Endodermal cell (in vitro differentiated cells): ENCODE measurements at regions not wholly inside any gene's neighbourhood (a gene's known extent, or its start where the extent isn't known, plus 50 kb on each side); places are given as distances from the start of the nearest gene placed in this dataset.
"Not testable (repeated sequence)": the region's sequence is repeated elsewhere in the genome, so short reads cannot be mapped to it uniquely, and the experiment has no call there.

Source experiments
- DNase-seq: peaks from one replicate; pipeline ENCODE4 v3.0.0-alpha.2; 2017
- H3K27ac ChIP-seq: 2 replicates; pipeline ENCODE4 v1.5.1; 2013; ENCODE audit warnings: mild to moderate bottlenecking, low read depth, low read length, moderate library complexity
- H3K27me3 ChIP-seq: 2 replicates; pipeline ENCODE4 v1.6.1; 2013; ENCODE audit warnings: mild to moderate bottlenecking, low read length, moderate library complexity; ENCODE audit not compliant: insufficient read depth, control insufficient read depth, poor library complexity, severe bottlenecking
- H3K36me3 ChIP-seq: 2 replicates; pipeline ENCODE4 v1.7.0; 2013; ENCODE audit warnings: mild to moderate bottlenecking, low read length, moderate library complexity; ENCODE audit not compliant: control insufficient read depth, insufficient read depth
- H3K4me1 ChIP-seq: one replicate; pipeline ENCODE4 v1.7.0; 2013; ENCODE audit warnings: low read length; ENCODE audit not compliant: control insufficient read depth, insufficient read depth
- H3K4me3 ChIP-seq: 2 replicates; pipeline ENCODE4 v1.5.1; 2013; ENCODE audit warnings: mild to moderate bottlenecking, low read length, moderate library complexity
- H3K9ac ChIP-seq: 2 replicates; pipeline ENCODE4 v1.6.1; 2013; ENCODE audit warnings: mild to moderate bottlenecking, low read length, moderate library complexity; ENCODE audit not compliant: poor library complexity, severe bottlenecking; ENCODE audit errors: extremely low read depth
- H3K9me3 ChIP-seq: 2 replicates; pipeline ENCODE4 v1.6.1; 2013; ENCODE audit warnings: mild to moderate bottlenecking, low read length, moderate library complexity; ENCODE audit not compliant: control insufficient read depth
- H3K27ac Mint-ChIP-seq: 2 replicates; pipeline ENCODE4 v1.8.0; 2020; ENCODE audit warnings: mixed read lengths
- H3K27me3 Mint-ChIP-seq: 2 replicates; pipeline ENCODE4 v1.8.0; 2021; ENCODE audit warnings: mild to moderate bottlenecking, mixed read lengths; ENCODE audit not compliant: insufficient read depth
- H3K36me3 Mint-ChIP-seq: 2 replicates; pipeline ENCODE4 v1.8.0; 2020; ENCODE audit warnings: low read depth, mixed read lengths
- H3K4me1 Mint-ChIP-seq: 2 replicates; pipeline ENCODE4 v1.8.0; 2020; ENCODE audit warnings: mixed read lengths
- H3K4me3 Mint-ChIP-seq: 2 replicates; pipeline ENCODE4 v1.8.0; 2020; ENCODE audit warnings: mild to moderate bottlenecking, moderate library complexity, mixed read lengths
- H3K9me3 Mint-ChIP-seq: 2 replicates; pipeline ENCODE4 v1.8.0; 2020; ENCODE audit warnings: mild to moderate bottlenecking, mixed read lengths
- CTCF ChIP-seq: fragments of 200-600 bp; sonication (generic); conservative IDR thresholded peaks from 2 replicates; pipeline ENCODE4 v1.5.0; 2021; ENCODE audit warnings: antibody characterized with exemption, mild to moderate bottlenecking
- WGBS, 2 experiments: methylation state at CpG; one replicate each; pipeline versions ENCODE4 v1.1.5 to v1.1.7; 2013; ENCODE audit warnings: missing lambda C conversion rate in 2 of 2, mixed read lengths in 1 of 2; ENCODE audit not compliant: insufficient coverage in 1 of 2, insufficient read length in 1 of 2; 5-methylcytosine and 5-hydroxymethylcytosine counted together

DNA sequence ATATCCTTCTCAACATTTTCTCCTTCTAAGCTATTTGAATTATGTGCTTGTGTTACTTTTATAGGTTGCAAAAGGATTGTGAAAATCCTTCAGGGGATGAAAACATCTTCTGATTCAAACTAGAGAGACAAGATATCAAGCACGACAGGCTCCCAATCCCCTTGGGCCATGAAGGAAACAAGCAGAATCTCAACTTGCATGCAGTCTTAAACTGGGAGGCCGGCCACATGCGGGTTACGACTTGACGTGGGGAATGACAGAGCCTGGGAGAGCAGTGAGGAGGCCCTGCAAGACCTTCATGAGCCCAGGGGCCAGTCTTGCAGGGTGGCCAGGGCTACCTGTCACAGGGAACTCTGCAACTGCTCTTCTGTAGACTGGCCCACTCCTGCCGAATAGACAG, 94.4 kb downstream of the SCN11A start:
- H3K27ac ChIP-seq, result no peak overlapping the region
- 92 to 95% methylated on average over 6 of the region's 6 CpGs for WGBS, 2 experiments
- Mint-ChIP-seq H3K27ac (no peak overlapping the region), H3K4me3 (no peak overlapping the region), H3K4me1 (peaks cover 21% of the 10 kb centered on the region), H3K27me3 (no peaks in the 10 kb centered on the region), H3K36me3 (no peaks in the 10 kb centered on the region), H3K9me3 (no peaks in the 10 kb centered on the region)
- H3K9me3 ChIP-seq, result no peaks in the 10 kb centered on the region
- H3K27me3 ChIP-seq, result no peaks in the 10 kb centered on the region
- H3K9ac ChIP-seq, result no peak overlapping the region
- H3K36me3 ChIP-seq, result no peaks in the 10 kb centered on the region
- TF ChIP-seq CTCF, result no peak
- no peaks in the 10 kb centered on the region for H3K4me1 ChIP-seq
- no peak overlapping the region for H3K4me3 ChIP-seq
- no peak for DNase-seq

DNA sequence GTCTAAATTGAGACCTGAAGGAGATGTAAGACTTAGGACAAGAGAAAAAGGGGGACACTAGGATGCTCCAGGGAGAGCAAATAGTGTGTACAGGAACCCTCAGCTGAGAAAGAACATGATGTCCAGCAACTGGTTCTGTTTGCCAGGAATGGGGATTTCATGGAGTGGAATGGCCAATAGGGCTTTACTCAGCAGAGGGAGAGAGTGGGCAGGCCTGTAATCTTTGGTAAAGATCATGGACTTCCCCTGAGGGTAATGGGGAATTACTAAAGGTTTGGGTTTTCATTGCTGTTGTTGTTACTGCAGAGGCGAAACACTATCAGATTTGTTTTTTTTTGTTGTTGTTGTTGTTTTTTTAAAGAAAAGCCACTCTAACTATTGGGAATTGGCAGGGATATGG, 99.0 kb downstream of the SCN11A start:
- Mint-ChIP-seq H3K36me3 (no peaks in the 10 kb centered on the region), H3K27me3 (no peaks in the 10 kb centered on the region), H3K27ac (no peak overlapping the region), H3K4me1 (no peaks in the 10 kb centered on the region), H3K9me3 (peaks cover 10% of the 10 kb centered on the region), H3K4me3 (no peak overlapping the region)
- no peak for DNase-seq
- Histone ChIP-seq H3K9ac (no peak overlapping the region), H3K9me3 (no peaks in the 10 kb centered on the region), H3K27ac (no peak overlapping the region), H3K27me3 (no peaks in the 10 kb centered on the region), H3K4me3 (no peak overlapping the region), H3K36me3 (no peaks in the 10 kb centered on the region), H3K4me1 (no peaks in the 10 kb centered on the region)
- TF ChIP-seq CTCF, result no peak
- 95 to 100% methylated on average over 1 of the region's 1 CpG for WGBS, 2 experiments

GRCh38 chr3:38951167-38951566, 100.6 kb downstream of the SCN11A start:
- 96 to 98% methylated on average over 8 to 31 of the region's 33 CpGs for WGBS, 2 experiments
- not testable (repeated sequence) for H3K27me3 ChIP-seq, H3K27ac Mint-ChIP-seq, H3K9ac ChIP-seq, H3K9me3 Mint-ChIP-seq, DNase-seq, H3K4me3 ChIP-seq, H3K4me3 Mint-ChIP-seq, H3K36me3 ChIP-seq, H3K9me3 ChIP-seq, H3K4me1 ChIP-seq, H3K4me1 Mint-ChIP-seq, H3K27me3 Mint-ChIP-seq, H3K27ac ChIP-seq, H3K36me3 Mint-ChIP-seq

DNA sequence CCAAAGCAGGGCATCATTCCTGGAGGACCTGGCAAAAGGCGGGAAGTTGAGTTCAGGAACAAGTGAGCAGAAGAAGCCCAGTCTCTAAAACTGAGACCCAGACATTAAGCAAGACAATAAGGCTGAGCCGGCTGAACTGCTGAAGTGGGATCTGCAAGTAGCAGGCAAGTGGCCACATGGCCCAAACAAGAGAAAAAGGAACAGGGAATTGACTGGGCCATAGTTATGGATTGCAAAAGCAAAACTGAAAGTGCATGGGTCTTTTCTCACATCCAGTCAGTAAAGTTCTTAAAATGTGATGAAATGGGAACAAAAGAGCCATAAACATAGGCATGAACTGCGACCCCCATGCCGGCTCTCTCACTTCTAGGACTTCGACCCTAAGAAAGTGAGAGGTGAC, 101.2 kb downstream of the SCN11A start:
- Histone ChIP-seq H3K9ac (no peak overlapping the region), H3K4me3 (no peak overlapping the region), H3K27ac (no peak overlapping the region), H3K27me3 (no peaks in the 10 kb centered on the region), H3K36me3 (no peaks in the 10 kb centered on the region), H3K9me3 (no peaks in the 10 kb centered on the region), H3K4me1 (no peaks in the 10 kb centered on the region)
- no peaks in the 10 kb centered on the region for H3K4me1 Mint-ChIP-seq
- no peak overlapping the region for H3K4me3 Mint-ChIP-seq
- no peaks in the 10 kb centered on the region for H3K36me3 Mint-ChIP-seq
- DNase-seq, result no peak
- H3K27ac Mint-ChIP-seq, result no peak overlapping the region
- no peaks in the 10 kb centered on the region for H3K27me3 Mint-ChIP-seq
- no peak for TF ChIP-seq CTCF
- H3K9me3 Mint-ChIP-seq, result peaks cover 10% of the 10 kb centered on the region
- WGBS, 2 experiments, result 94 to 100% methylated on average over 4 to 5 of the region's 5 CpGs
